Endodermal cell (in vitro differentiated cells): ENCODE measurements at regions not wholly inside any gene's neighbourhood (a gene's known extent, or its start where the extent isn't known, plus 50 kb on each side); places are given as distances from the start of the nearest gene placed in this dataset.
"Not testable (repeated sequence)": the region's sequence is repeated elsewhere in the genome, so short reads cannot be mapped to it uniquely, and the experiment has no call there.

Experiments used
- DNase-seq: peaks from one replicate; pipeline ENCODE4 v3.0.0-alpha.2; 2017
- H3K27ac ChIP-seq: 2 replicates; pipeline ENCODE4 v1.5.1; 2013; ENCODE audit warnings: mild to moderate bottlenecking, low read depth, low read length, moderate library complexity
- H3K27me3 ChIP-seq: 2 replicates; pipeline ENCODE4 v1.6.1; 2013; ENCODE audit warnings: mild to moderate bottlenecking, low read length, moderate library complexity; ENCODE audit not compliant: insufficient read depth, control insufficient read depth, poor library complexity, severe bottlenecking
- H3K36me3 ChIP-seq: 2 replicates; pipeline ENCODE4 v1.7.0; 2013; ENCODE audit warnings: mild to moderate bottlenecking, low read length, moderate library complexity; ENCODE audit not compliant: control insufficient read depth, insufficient read depth
- H3K4me1 ChIP-seq: one replicate; pipeline ENCODE4 v1.7.0; 2013; ENCODE audit warnings: low read length; ENCODE audit not compliant: control insufficient read depth, insufficient read depth
- H3K4me3 ChIP-seq: 2 replicates; pipeline ENCODE4 v1.5.1; 2013; ENCODE audit warnings: mild to moderate bottlenecking, low read length, moderate library complexity
- H3K9ac ChIP-seq: 2 replicates; pipeline ENCODE4 v1.6.1; 2013; ENCODE audit warnings: mild to moderate bottlenecking, low read length, moderate library complexity; ENCODE audit not compliant: poor library complexity, severe bottlenecking; ENCODE audit errors: extremely low read depth
- H3K9me3 ChIP-seq: 2 replicates; pipeline ENCODE4 v1.6.1; 2013; ENCODE audit warnings: mild to moderate bottlenecking, low read length, moderate library complexity; ENCODE audit not compliant: control insufficient read depth
- H3K27ac Mint-ChIP-seq: 2 replicates; pipeline ENCODE4 v1.8.0; 2020; ENCODE audit warnings: mixed read lengths
- H3K27me3 Mint-ChIP-seq: 2 replicates; pipeline ENCODE4 v1.8.0; 2021; ENCODE audit warnings: mild to moderate bottlenecking, mixed read lengths; ENCODE audit not compliant: insufficient read depth
- H3K36me3 Mint-ChIP-seq: 2 replicates; pipeline ENCODE4 v1.8.0; 2020; ENCODE audit warnings: low read depth, mixed read lengths
- H3K4me1 Mint-ChIP-seq: 2 replicates; pipeline ENCODE4 v1.8.0; 2020; ENCODE audit warnings: mixed read lengths
- H3K4me3 Mint-ChIP-seq: 2 replicates; pipeline ENCODE4 v1.8.0; 2020; ENCODE audit warnings: mild to moderate bottlenecking, moderate library complexity, mixed read lengths
- H3K9me3 Mint-ChIP-seq: 2 replicates; pipeline ENCODE4 v1.8.0; 2020; ENCODE audit warnings: mild to moderate bottlenecking, mixed read lengths
- CTCF ChIP-seq: fragments of 200-600 bp; sonication (generic); conservative IDR thresholded peaks from 2 replicates; pipeline ENCODE4 v1.5.0; 2021; ENCODE audit warnings: antibody characterized with exemption, mild to moderate bottlenecking
- WGBS, 2 experiments: methylation state at CpG; one replicate each; pipeline versions ENCODE4 v1.1.5 to v1.1.7; 2013; ENCODE audit warnings: missing lambda C conversion rate in 2 of 2, mixed read lengths in 1 of 2; ENCODE audit not compliant: insufficient coverage in 1 of 2, insufficient read length in 1 of 2; 5-methylcytosine and 5-hydroxymethylcytosine counted together

GRCh38 chr10:78465431-78465830 is 431.8 kb downstream of the RPS24 start:
- Histone ChIP-seq H3K4me1 (no peaks in the 10 kb centered on the region), H3K4me3 (no peak overlapping the region), H3K27ac (peak overlapping the region; percentile 87), H3K9ac (no peak overlapping the region), H3K9me3 (peaks cover 4% of the 10 kb centered on the region), H3K36me3 (no peaks in the 10 kb centered on the region), H3K27me3 (no peaks in the 10 kb centered on the region)
- no peak for DNase-seq
- Mint-ChIP-seq H3K36me3 (no peaks in the 10 kb centered on the region), H3K27me3 (peaks cover 1% of the 10 kb centered on the region), H3K27ac (no peak overlapping the region), H3K4me3 (no peak overlapping the region), H3K4me1 (peaks cover 22% of the 10 kb centered on the region), H3K9me3 (peaks cover 16% of the 10 kb centered on the region)
- TF ChIP-seq CTCF = no peak
- WGBS, 2 experiments = 44% methylated on average over 1 of the region's 2 CpGs; no CpG with 5 or more reads in 1 of the 2 experiments

- Mint-ChIP-seq H3K4me1 (peaks cover 18% of the 10 kb centered on the region), H3K27me3 (no peaks in the 10 kb centered on the region), H3K36me3 (no peaks in the 10 kb centered on the region), H3K27ac (no peak overlapping the region), H3K4me3 (no peak overlapping the region), H3K9me3 (peaks cover 16% of the 10 kb centered on the region)
- TF ChIP-seq CTCF = no peak
- Histone ChIP-seq H3K36me3 (no peaks in the 10 kb centered on the region), H3K9me3 (peaks cover 4% of the 10 kb centered on the region), H3K9ac (no peak overlapping the region), H3K27ac (no peak overlapping the region), H3K4me1 (no peaks in the 10 kb centered on the region), H3K27me3 (no peaks in the 10 kb centered on the region), H3K4me3 (no peak overlapping the region)
- WGBS, 2 experiments = 97 to 100% methylated on average over 2 to 4 of the region's 7 CpGs
- no peak for DNase-seq
Observed at GRCh38 chr10:78467496-78468106, 433.9 kb downstream of the RPS24 start.

- H3K27me3 ChIP-seq, DNase-seq, H3K27ac Mint-ChIP-seq, H3K27me3 Mint-ChIP-seq, H3K9ac ChIP-seq, H3K27ac ChIP-seq, H3K9me3 ChIP-seq, H3K4me3 ChIP-seq, H3K4me1 ChIP-seq, H3K4me3 Mint-ChIP-seq, H3K36me3 Mint-ChIP-seq, H3K36me3 ChIP-seq: not testable (repeated sequence)
- peaks cover 22% of the 10 kb centered on the region for H3K4me1 Mint-ChIP-seq
- 98% methylated on average over 26 of the region's 26 CpGs; no CpG with 5 or more reads in 1 of the 2 experiments for WGBS, 2 experiments
- H3K9me3 Mint-ChIP-seq = peaks cover 16% of the 10 kb centered on the region
Observed at GRCh38 chr10:78468731-78469130, 435.1 kb downstream of the RPS24 start.
